Karpas-422 (cell line): ENCODE measurements at regions not wholly inside any gene's neighbourhood (a gene's known extent, or its start where the extent isn't known, plus 50 kb on each side); places are given as distances from the start of the nearest gene placed in this dataset.
A peak's percentile ranks its signal among the peaks of the same experiment; 100 is the strongest.

Experiments
- DNase-seq: peaks from one replicate; pipeline ENCODE4 v3.0.0-alpha.2; 2015
- H2AFZ ChIP-seq: fragments of 200-600 bp; sonication (generic); 2 replicates; pipeline ENCODE4 v1.6.1; 2014; ENCODE audit warnings: antibody characterized with exemption, low read length, mixed read lengths
- H3K27ac ChIP-seq: fragments of 200-600 bp; sonication (generic); 2 replicates; pipeline ENCODE4 v1.5.1; 2014; ENCODE audit warnings: mild to moderate bottlenecking, low read length, moderate library complexity
- H3K27me3 ChIP-seq: fragments of 200-600 bp; sonication (generic); 2 replicates; pipeline ENCODE4 v1.6.1; 2014; ENCODE audit warnings: low read length, mixed read lengths
- H3K36me3 ChIP-seq: fragments of 200-600 bp; sonication (generic); 2 replicates; pipeline ENCODE4 v1.6.1; 2014; ENCODE audit warnings: low read length, mixed read lengths; ENCODE audit not compliant: insufficient read depth
- H3K4me1 ChIP-seq: fragments of 200-600 bp; sonication (generic); 2 replicates; pipeline ENCODE4 v1.6.1; 2014; ENCODE audit warnings: mild to moderate bottlenecking, low read length, mixed read lengths
- H3K4me2 ChIP-seq: fragments of 200-600 bp; sonication (generic); 2 replicates; pipeline ENCODE4 v1.6.1; 2014; ENCODE audit warnings: low read length, low read depth, mild to moderate bottlenecking; ENCODE audit not compliant: poor library complexity, severe bottlenecking
- H3K4me3 ChIP-seq: fragments of 200-600 bp; sonication (generic); 2 replicates; pipeline ENCODE4 v1.5.1; 2014; ENCODE audit warnings: mild to moderate bottlenecking, antibody characterized with exemption, low read length, mixed read lengths
- H3K79me2 ChIP-seq: fragments of 200-600 bp; sonication (generic); 2 replicates; pipeline ENCODE4 v1.6.1; 2014; ENCODE audit warnings: mild to moderate bottlenecking, low read length, mixed read lengths
- H3K9ac ChIP-seq: fragments of 200-600 bp; sonication (generic); 2 replicates; pipeline ENCODE4 v1.6.0; 2014; ENCODE audit warnings: low read length
- H3K9me2 ChIP-seq: fragments of 200-600 bp; sonication (generic), shearing (Covaris generic); replicated peaks from 2 replicates; pipeline ENCODE4 v1.6.0; 2014; ENCODE audit warnings: mild to moderate bottlenecking, low read length, moderate library complexity; ENCODE audit not compliant: insufficient read depth
- H3K9me3 ChIP-seq: fragments of 300-700, 200-600 bp; sonication (generic); 2 replicates; pipeline ENCODE4 v1.6.1; 2014; ENCODE audit warnings: low read length, mixed read lengths
- H4K20me1 ChIP-seq: fragments of 200-600 bp; sonication (generic); 2 replicates; pipeline ENCODE4 v1.6.1; 2014; ENCODE audit warnings: mild to moderate bottlenecking, antibody characterized with exemption, low read length, low read depth; ENCODE audit not compliant: insufficient read depth

- no peaks in the 10 kb centered on the region for H3K4me1 ChIP-seq
These were observed 87.6 kb downstream of the CYRIA start for GRCh38 chr2:16578081-16578480.

GRCh38 chr2:16570516-16570915 lies 95.1 kb downstream of the CYRIA start:
- H3K9ac ChIP-seq: no peak overlapping the region
- H3K79me2 ChIP-seq: no peaks in the 10 kb centered on the region
- H3K4me3 ChIP-seq: no peak overlapping the region
- H3K9me2 ChIP-seq: no peaks in the 10 kb centered on the region
- H3K36me3 ChIP-seq: no peaks in the 10 kb centered on the region
- H3K4me1 ChIP-seq: no peaks in the 10 kb centered on the region
- H3K27ac ChIP-seq: no peak overlapping the region
- DNase-seq: no peak
- H3K4me2 ChIP-seq: no peak overlapping the region
- no peaks in the 10 kb centered on the region for H3K27me3 ChIP-seq
- H4K20me1 ChIP-seq: no peaks in the 10 kb centered on the region
- no peak overlapping the region for H2AFZ ChIP-seq
- no peaks in the 10 kb centered on the region for H3K9me3 ChIP-seq

More at GRCh38 chr2:16578081-16578480, 87.6 kb downstream of the CYRIA start:
- no peak overlapping the region for H3K4me3 ChIP-seq
- H2AFZ ChIP-seq: no peak overlapping the region
- no peaks in the 10 kb centered on the region for H3K9me2 ChIP-seq
- no peak for DNase-seq
- H3K36me3 ChIP-seq: no peaks in the 10 kb centered on the region
- no peaks in the 10 kb centered on the region for H4K20me1 ChIP-seq
- no peak overlapping the region for H3K4me2 ChIP-seq
- no peaks in the 10 kb centered on the region for H3K79me2 ChIP-seq
- no peak overlapping the region for H3K9ac ChIP-seq
- H3K27ac ChIP-seq: no peak overlapping the region
- H3K9me3 ChIP-seq: no peaks in the 10 kb centered on the region
- no peaks in the 10 kb centered on the region for H3K27me3 ChIP-seq

GRCh38 chr2:16568998-16569784 lies 96.4 kb downstream of the CYRIA start:
- Histone ChIP-seq H3K9me3 (no peaks in the 10 kb centered on the region), H3K4me1 (no peaks in the 10 kb centered on the region), H2AFZ (no peak overlapping the region), H3K9me2 (no peaks in the 10 kb centered on the region), H3K9ac (no peak overlapping the region), H3K79me2 (no peaks in the 10 kb centered on the region), H4K20me1 (no peaks in the 10 kb centered on the region), H3K36me3 (no peaks in the 10 kb centered on the region), H3K27ac (no peak overlapping the region), H3K27me3 (no peaks in the 10 kb centered on the region), H3K4me2 (no peak overlapping the region), H3K4me3 (no peak overlapping the region)
- no peak for DNase-seq

- H3K9me2 ChIP-seq: no peaks in the 10 kb centered on the region
- no peak overlapping the region for H3K4me3 ChIP-seq
- no peaks in the 10 kb centered on the region for H3K27me3 ChIP-seq
- H3K79me2 ChIP-seq: no peaks in the 10 kb centered on the region
- H3K4me1 ChIP-seq: peaks cover 3% of the 10 kb centered on the region
- H3K36me3 ChIP-seq: no peaks in the 10 kb centered on the region
- no peaks in the 10 kb centered on the region for H3K9me3 ChIP-seq
- DNase-seq: no peak
- H2AFZ ChIP-seq: no peak overlapping the region
- no peak overlapping the region for H3K9ac ChIP-seq
- H4K20me1 ChIP-seq: no peaks in the 10 kb centered on the region
- H3K4me2 ChIP-seq: no peak overlapping the region
- H3K27ac ChIP-seq: no peak overlapping the region
These were observed 98.9 kb downstream of the CYRIA start for GRCh38 chr2:16566701-16567100.

- Histone ChIP-seq H3K4me3 (no peak overlapping the region), H3K27me3 (no peaks in the 10 kb centered on the region), H3K79me2 (no peaks in the 10 kb centered on the region), H4K20me1 (no peaks in the 10 kb centered on the region), H3K9me2 (no peaks in the 10 kb centered on the region), H3K9ac (no peak overlapping the region), H3K4me2 (no peak overlapping the region), H3K4me1 (peaks cover 9% of the 10 kb centered on the region), H2AFZ (no peak overlapping the region), H3K9me3 (no peaks in the 10 kb centered on the region), H3K27ac (no peak overlapping the region), H3K36me3 (no peaks in the 10 kb centered on the region)
- no peak for DNase-seq
These were observed 100.2 kb downstream of the CYRIA start for GRCh38 chr2:16565481-16565880.

- H3K9me3 ChIP-seq: no peaks in the 10 kb centered on the region
- no peaks in the 10 kb centered on the region for H4K20me1 ChIP-seq
- H3K27ac ChIP-seq: no peak overlapping the region
- H3K9ac ChIP-seq: no peak overlapping the region
- H3K9me2 ChIP-seq: no peaks in the 10 kb centered on the region
- peaks cover 9% of the 10 kb centered on the region for H3K4me1 ChIP-seq
- peak; percentile 51 for DNase-seq
- H3K79me2 ChIP-seq: no peaks in the 10 kb centered on the region
- no peak overlapping the region for H3K4me2 ChIP-seq
- H3K27me3 ChIP-seq: no peaks in the 10 kb centered on the region
- H2AFZ ChIP-seq: no peak overlapping the region
- H3K36me3 ChIP-seq: no peaks in the 10 kb centered on the region
- H3K4me3 ChIP-seq: no peak overlapping the region
These were observed 104.0 kb downstream of the CYRIA start for GRCh38 chr2:16561676-16562075.

- no peaks in the 10 kb centered on the region for H3K79me2 ChIP-seq
- H3K27me3 ChIP-seq: no peaks in the 10 kb centered on the region
- H3K9me2 ChIP-seq: no peaks in the 10 kb centered on the region
- H3K9me3 ChIP-seq: no peaks in the 10 kb centered on the region
- H4K20me1 ChIP-seq: no peaks in the 10 kb centered on the region
- peaks cover 9% of the 10 kb centered on the region for H3K4me1 ChIP-seq
- H2AFZ ChIP-seq: no peak overlapping the region
- no peak overlapping the region for H3K9ac ChIP-seq
- no peak overlapping the region for H3K4me2 ChIP-seq
- H3K4me3 ChIP-seq: no peak overlapping the region
- H3K27ac ChIP-seq: no peak overlapping the region
- no peak for DNase-seq
- H3K36me3 ChIP-seq: no peaks in the 10 kb centered on the region
These were observed 104.4 kb downstream of the CYRIA start for GRCh38 chr2:16561251-16561650.

GRCh38 chr2:16559278-16560067 lies 106.2 kb downstream of the CYRIA start:
- no peaks in the 10 kb centered on the region for H3K9me2 ChIP-seq
- no peaks in the 10 kb centered on the region for H3K9me3 ChIP-seq
- H2AFZ ChIP-seq: no peak overlapping the region
- H3K9ac ChIP-seq: no peak overlapping the region
- H3K27ac ChIP-seq: no peak overlapping the region
- H4K20me1 ChIP-seq: no peaks in the 10 kb centered on the region
- DNase-seq: no peak
- H3K36me3 ChIP-seq: no peaks in the 10 kb centered on the region
- H3K27me3 ChIP-seq: no peaks in the 10 kb centered on the region
- H3K79me2 ChIP-seq: no peaks in the 10 kb centered on the region
- H3K4me3 ChIP-seq: no peak overlapping the region
- H3K4me2 ChIP-seq: no peak overlapping the region
- H3K4me1 ChIP-seq: peaks cover 9% of the 10 kb centered on the region
